GM19240 (cell line): ENCODE measurements at regions not wholly inside any gene's neighbourhood (a gene's known extent, or its start where the extent isn't known, plus 50 kb on each side); places are given as distances from the start of the nearest gene placed in this dataset.

ENCODE experiments used
- DNase-seq: peaks from one replicate; pipeline ENCODE4 v3.0.0; 2011; ENCODE audit warnings: low spot score; ENCODE audit not compliant: insufficient read length

DNA sequence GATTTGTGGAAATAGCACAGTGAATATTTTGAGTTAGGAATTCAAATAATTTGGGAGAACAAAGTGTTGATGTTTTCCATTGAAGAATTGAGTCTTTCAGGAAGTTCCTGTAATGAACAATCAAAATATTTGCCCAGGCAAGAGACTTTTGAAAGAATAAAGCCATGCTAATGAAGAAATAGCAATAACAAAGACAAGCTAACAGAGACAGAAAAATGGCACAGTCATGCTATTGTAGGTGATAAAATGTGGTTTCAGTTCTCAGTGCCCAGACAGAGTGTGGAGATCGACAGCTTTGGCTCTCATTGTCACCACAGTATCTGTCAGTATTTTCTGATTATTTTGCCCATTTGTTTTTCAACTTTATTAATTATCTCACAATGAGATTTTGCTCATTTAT lies 490.8 kb upstream of the PIK3C3 start:
- DNase-seq: no peak

DNA sequence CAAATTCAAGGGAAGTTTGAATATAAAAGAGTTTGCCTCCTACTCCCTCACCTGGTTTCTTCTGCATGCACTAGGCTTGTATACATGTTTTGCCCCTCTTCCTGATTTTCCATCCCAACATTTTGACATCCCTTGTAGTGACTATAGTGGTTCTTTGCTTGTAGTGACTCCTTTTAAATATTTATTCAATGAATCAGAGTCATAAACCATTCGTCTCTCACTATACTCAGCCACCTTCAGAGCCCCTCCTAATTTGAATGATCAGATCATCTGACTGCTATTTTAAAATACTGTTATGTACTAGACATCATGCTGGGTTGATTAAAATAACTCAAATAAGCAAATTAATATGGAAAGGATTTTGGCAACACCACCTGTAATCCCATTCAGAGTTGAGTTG lies 492.1 kb upstream of the PIK3C3 start:
- DNase-seq: no peak

DNA sequence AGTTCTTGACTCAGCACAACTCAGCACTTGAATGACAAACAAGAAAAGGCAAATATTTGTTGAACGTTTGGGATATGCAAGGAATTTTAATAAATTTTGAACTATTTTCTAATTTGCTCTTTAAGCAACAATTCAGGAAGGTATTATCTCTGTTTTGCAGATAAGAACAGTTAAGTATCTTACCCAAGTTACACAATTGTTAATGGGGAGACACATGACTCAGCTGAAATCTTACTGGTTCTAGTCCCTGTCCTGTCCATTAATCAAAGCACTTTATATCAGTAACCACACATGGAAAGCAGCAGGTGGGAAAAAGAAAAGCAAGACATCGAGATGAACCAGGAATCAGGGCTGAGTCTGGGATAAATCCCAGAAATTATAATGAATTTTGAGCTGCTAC lies 493.9 kb upstream of the PIK3C3 start:
- DNase-seq: no peak

DNA sequence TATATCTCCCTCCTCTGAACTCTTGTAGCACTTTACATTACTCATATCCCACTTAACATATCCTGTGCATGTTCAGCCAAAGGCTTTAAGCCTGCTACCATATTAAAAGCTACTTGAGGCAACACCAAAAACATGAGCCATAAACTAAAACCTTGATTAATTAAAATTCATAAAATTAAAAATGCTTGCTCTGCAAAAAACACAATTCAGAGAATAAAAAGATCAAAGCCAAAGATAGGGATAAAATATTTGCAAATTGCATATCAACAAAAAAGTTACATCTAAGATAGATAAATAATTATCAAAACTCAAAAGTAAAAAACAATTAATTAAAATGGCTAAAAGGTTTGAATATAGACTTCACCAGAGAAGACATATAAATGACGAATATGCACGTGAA lies 495.4 kb upstream of the PIK3C3 start:
- DNase-seq: no peak

DNA sequence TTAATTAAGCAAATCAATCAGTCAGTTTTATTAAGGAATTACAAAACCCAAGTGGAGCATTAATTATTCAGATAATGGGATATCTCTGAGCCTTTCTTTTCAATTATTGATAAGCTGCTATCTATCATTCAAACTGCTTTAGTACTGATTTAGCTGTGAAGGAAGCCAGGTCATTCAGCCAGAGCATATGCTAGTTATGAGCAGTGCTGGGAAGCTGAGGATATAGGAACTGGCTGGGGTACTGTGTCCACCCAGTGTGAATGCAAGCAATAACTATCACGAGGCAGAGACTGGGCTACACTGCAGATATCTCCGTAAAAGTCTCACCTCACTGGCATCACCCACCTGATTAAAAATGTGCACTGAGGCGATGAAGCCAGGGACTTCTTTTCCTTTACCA lies 496.7 kb upstream of the PIK3C3 start:
- no peak for DNase-seq

DNA sequence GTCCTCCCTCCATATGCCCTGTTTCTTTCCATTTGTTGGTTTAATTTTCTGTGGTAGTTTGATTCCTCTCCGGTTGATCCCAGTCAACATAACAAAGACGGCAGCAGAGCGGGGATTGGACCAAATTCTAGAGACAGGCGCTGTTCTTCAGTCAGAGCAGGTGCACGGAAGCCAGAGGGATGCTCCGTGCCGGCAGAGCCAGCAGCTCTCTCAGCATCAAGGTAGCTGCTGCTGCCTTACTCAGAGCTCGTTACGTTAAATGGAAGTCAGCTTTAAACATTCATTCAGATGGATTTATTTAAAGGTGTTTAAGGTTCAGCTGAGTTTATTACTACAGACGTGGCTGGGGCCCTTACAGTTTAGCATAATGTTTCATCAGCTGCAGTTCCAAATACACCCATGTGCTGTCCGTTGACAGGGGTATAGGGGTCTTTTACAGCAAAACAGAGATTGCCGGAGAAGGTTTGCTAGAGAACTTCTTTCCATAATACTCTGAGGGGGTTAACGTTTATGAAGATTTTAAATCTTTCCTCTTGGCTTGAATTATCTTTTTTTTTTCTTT lies 497.2 kb upstream of the PIK3C3 start:
- DNase-seq: no peak

DNA sequence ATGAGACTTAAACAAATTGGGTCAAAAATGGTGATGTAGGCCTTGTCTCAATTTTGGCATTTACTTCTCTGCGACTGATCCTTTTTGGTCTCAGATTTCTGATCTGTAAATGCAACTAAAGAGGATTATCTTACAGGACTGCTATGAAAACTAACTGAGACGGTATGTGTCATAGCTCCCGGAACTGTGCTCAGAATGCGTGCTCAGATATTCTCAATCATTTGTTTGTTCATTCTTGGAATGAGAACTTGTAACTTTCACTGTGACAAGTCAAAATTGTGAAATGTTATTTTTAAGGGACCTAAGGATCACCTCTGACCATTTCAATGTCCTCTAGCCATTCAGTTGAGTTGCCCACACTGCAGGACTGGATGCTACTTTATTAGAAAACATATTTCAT lies 498.2 kb upstream of the PIK3C3 start:
- DNase-seq: no peak

DNA sequence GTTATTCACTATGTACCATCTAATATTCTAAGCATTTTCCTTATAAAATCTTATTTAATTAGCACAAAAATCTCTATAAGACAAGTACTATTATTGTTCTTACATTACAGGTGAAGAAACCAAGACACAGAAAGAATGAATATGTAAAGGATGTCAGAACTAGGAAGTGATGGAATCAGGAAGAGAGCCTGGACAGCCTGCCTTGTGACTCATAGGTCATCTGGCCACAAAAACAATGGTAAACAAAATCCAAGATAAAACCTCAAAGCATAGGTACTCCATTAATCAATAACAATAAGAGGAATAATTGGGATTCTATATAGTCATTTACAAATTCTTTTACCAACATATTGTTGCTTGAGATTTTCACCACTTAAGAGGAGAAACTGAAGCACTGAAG lies 505.4 kb upstream of the PIK3C3 start:
- DNase-seq: no peak

DNA sequence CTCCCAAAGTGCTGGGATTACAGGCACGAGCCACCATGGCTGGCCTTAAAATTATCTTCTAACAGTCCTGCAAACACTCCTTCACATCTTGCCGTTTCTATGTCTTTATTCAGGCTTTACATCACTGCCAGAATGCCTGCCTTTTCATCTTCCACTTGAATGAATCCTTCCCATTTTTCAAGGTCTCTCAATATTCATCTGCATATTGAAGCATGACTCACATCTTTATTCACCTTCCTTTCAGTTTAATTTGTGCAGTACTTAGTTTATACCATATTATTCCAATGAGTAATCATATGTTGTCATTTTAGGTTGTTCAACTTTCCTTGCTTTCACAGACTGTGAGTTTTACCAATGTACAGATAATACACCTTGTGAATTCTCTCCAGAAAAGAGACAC lies 510.1 kb upstream of the PIK3C3 start:
- DNase-seq: no peak

DNA sequence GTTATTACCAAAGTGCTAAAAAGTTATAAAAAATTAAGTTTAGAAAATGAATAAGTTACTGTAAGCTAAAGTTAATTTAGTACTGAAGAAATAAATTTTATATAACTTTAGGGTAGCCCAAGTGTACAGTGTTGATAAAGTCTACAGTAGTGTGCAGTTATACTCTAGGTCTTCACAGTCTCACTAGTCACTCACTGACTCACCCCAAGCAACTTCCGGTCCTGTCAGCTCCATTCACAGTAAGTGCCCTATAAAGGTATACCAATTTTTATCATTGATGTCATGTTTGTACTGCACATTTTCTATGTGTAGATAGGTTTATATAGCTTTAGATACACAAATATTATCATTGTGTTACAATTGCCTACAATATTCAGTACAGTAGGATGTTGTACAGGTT lies 518.3 kb upstream of the PIK3C3 start:
- no peak for DNase-seq

DNA sequence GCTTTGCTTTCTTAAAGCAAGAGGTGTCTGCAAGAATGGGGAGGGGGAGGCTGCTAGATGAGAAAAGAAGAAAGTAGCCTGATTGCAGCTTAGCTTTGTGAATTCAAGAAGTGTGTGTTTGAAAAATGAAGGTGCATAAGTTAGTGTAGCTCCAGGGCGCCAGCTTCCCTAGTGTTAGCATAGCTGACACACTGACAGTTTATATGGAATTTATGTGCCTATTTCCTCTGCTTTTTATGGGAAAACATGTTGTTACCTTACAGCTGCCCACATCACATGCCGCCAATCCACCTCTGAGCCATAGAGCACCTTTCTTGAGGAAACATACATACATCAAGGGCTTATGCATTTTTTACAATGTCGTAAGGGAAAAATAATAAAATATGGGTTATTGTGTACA lies 536.4 kb upstream of the PIK3C3 start:
- no peak for DNase-seq

DNA sequence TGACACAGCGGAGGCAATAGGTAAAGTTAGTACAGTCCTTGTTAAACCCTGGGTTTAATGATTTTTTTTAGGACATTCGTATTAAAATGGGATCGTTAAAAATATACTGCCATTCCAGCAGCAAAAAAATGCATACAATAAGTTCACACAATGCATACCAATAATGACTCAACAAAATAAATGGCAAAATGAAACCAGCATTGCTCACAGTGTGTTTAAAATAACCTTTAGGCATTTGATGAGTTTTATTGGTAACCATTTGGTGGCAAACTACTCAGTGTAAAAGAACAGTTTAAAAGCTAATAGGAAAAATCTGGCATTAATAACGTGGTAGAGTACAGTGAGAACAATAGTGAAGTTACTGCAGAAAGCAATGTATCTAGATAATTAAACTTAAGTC lies 539.0 kb upstream of the PIK3C3 start:
- no peak for DNase-seq

DNA sequence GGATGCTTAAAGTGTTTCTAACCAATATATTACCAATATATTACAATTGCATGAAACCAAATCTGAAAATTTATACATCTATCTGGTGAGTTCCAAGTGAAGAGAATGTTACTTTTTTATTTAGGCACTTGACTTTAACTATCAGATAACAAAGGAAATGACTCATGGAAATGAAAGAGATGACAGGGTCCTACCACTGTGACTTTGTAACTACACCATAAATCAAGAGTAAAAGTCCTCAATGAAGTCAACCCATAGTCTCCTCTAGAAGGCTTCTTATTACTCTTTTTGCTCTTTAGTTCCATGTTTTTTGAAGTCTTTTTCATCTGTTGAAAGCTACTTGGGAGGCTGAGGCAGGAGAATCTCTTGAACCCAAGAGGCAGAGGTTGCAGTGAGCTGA lies 545.0 kb upstream of the PIK3C3 start:
- DNase-seq: no peak

DNA sequence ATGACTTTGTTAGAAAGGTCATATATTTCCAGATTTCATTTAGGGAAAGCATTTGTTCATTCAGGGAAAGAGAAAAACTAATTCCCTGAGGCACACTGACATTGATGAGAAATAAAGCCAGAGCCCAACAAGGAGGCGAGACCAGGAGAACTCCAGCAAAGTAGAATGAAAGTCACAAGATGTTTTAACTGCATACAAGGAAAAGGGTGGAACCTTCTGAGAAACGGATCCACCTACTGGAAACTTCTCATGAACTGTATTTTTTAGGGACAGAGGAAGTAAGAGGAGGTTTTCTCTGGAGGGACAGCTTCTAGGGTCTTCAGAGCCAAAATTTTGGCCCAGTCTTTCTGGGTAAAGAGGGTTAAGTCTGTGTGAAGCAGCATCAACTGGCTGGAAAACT lies 548.2 kb upstream of the PIK3C3 start:
- no peak for DNase-seq

DNA sequence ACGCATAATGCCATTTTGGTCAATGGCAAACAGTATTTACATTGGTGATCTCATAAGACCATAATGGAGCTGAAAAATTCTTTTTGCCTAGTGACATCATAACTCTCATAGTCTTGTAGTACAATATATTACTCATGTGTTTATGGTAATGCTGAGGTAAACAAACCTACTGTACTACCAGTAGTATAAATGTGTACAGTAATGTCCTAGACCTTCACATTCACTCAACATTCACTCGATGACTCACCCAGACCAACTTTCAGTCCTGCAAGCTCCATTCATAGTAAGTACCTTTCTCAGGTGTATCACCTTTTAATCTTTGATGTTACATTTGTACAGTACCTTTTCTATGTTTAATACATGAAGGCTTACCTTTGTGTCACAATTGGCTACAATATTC lies 558.2 kb upstream of the PIK3C3 start:
- no peak for DNase-seq

DNA sequence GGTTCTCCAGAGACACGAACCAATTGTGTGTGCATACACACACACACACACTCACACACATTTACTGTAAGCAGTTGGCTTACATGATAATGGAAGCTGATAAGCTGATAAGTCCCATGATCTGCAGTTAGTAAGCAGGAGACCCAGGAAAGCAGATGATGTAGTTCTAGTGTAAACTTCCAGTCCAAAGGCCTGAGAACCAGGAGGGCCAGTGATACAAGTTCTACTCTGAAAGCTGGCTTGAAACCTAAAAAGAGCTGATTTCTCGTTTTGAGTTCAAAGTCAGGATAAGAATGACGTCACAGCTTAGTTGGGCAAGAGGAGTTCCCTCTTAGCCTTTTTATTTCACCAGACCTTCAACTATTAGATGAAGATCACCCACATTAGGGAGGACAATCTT lies 558.8 kb upstream of the PIK3C3 start:
- DNase-seq: no peak

DNA sequence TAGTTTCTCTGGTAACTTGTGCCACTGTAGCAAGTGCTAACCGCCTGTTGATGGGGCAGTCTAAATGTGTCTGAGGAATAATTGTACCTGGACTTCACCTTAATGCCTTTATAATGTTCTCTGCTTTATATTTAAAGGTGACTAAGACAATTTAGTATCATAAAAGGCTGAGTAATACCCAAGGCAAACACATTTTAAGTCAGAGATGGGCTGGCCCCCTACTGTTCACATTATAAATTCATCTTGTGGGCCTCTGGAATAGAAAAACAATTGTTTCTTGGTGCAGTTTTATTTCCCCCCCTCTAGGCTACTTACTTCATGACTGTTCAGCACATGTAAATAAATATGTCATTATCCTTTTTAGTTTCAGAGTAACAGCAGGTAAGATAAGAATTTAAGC lies 559.3 kb upstream of the PIK3C3 start:
- DNase-seq: no peak

DNA sequence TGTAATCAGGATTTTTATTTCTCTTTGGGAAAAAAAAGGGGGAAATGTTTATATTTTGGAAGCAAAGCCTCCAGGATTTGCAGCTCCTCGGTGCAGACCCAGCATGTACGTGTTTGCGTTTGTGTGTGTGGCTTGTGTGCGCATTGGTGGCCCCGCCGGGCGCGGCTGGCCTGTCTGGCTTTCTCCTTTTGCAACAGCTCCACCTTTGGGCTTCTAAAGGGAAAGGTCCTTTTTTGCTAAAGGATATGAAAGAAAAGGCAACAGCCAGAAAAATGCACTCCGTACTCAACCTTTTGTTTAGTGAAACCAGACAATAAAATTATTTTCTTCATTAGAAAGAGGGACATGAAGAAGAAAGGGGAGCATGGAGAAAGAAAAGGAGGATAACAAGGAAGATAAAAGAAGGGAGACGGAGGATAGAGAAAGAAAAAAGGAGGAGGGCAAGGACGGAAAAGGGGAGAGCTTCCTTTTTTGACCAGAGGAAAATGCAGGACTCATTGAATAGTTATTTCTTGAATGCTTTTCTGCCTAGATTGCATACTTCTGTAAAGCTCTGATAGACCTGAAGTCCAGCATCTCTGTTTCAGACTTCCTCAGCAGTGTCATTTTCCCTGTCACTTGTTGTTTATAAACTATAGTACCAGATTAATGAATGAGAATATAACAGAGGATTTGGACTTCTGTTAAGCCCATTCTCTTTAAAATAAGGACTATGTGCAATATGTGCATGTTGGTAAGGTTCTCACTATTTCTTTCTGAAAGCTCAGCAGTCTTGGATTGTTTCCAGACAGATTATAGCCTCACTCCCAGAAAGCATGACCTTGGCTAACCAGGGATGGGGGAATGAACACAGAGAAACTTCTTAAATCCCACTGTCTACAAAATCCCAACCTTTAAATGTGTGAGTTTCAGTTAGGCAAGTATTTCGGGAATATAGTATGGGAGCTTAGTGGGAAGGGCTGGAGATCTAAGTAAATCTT lies 563.1 kb upstream of the PIK3C3 start:
- no peak for DNase-seq

DNA sequence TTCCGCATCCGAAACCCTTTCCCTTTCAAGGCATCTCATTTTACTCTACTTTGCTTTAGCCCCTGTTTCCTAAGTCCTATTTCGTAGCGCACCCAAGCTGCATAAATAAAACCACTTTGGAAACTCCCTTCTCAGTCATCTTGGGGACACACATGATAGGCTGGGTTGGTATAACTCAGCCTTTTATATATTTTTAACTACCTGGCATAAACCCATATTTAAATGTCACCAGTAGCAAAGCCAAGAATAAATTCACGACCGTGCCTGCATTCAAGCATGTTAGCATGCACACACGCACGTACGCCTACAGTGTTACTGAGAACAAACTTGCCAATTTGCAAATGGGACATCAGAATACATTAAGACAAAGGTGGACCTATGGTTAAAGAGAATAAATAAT lies 564.7 kb upstream of the PIK3C3 start:
- DNase-seq: no peak

DNA sequence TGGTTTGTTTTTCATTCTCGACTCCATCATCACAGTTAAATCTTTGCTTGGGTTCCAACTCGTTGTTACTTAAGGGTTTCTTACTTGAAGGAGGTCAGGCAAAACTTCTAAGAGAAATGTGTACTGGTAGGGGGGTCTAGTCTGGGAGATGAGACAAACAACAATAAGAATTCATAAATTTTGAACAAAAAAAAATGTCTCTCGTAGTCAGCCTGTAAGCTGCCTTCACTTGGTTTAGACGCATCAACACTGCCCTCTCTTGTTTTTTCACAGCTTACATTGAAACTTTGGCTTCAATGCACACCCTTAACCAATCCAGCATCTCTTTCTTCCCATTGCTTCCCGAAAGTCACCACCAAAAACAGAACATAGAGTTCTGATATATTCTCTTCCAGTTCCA lies 576.4 kb upstream of the PIK3C3 start:
- DNase-seq: no peak

DNA sequence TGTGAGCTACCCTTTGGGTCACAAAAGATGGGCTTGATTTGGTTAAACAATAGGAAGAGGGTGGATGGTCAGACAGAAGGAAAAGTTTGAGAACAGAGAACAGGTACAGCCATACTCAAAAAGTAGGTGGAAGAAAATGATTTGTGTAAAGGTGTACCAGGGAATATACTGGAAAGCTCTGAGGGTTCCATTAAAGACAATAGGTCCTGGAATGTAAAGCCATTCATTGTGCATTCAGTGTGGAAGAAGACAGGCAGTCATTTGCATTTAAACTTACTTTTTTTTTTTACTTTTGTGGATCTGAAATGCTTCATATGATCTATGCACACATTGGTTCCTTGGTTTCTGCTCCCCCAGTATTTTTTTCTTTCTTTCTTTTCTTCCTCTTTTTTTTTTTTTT lies 581.4 kb upstream of the PIK3C3 start:
- DNase-seq: no peak

DNA sequence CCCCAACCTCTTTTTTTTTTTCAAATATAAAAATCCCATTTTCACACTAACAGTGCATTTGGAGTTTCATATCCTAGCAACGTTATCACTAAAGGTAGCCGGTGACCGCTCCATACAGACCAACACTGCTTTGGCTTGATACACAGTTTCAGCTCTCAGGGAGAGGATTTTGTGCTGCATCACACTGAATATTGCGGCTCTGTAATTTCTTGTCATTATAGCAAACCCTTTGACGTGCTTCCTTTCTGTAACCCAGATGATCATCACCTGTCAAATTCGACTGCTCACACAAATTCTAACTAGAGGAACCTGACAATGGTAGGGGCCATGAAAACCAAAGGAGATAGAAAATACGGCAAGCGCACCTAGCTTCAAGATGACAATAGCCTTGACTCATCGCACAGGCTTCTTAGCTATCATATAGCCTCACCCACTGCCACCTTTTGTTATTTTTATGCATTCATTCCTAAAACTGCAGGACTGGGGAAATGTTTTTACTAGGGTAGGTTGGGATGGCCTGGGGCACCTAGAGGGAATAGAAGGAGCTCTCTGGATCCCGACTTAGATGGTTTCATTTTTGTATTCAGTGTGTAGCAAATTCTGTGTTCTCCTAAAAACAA lies 582.9 kb upstream of the PIK3C3 start:
- no peak for DNase-seq
